ENCODE measurements at regions not wholly inside any gene's neighbourhood (a gene's known extent, or its start where the extent isn't known, plus 50 kb on each side); places are given as distances from the start of the nearest gene placed in this dataset.
A peak's percentile ranks its signal among the peaks of the same experiment; 100 is the strongest.
"Not testable (repeated sequence)": the region's sequence is repeated elsewhere in the genome, so short reads cannot be mapped to it uniquely, and the experiment has no call there.

- Histone ChIP-seq H3K4me3 (ENCODE audit: extremely low read depth, insufficient read depth, low read length, poor library complexity, severe bottlenecking) (no peak overlapping the region), H3K36me3 (ENCODE audit: control insufficient read depth, insufficient read depth, low read length) (no peaks in the 10 kb centered on the region), H3K4me1 (ENCODE audit: control insufficient read depth, insufficient read depth, low read length, poor library complexity, severe bottlenecking) (peaks cover 22% of the 10 kb centered on the region), H3K27ac (ENCODE audit: low read depth, low read length, severe bottlenecking) (no peak overlapping the region), H3K9me3 (ENCODE audit: control insufficient read depth, low read length) (no peaks in the 10 kb centered on the region)
- 95 to 97% methylated on average over 12 of the region's 12 CpGs for WGBS, 2 experiments (ENCODE audit: insufficient coverage in 2 of 2)
Measured at GRCh38 chr7:155231941-155232340, 65.7 kb upstream of the INSIG1 start.

DNA sequence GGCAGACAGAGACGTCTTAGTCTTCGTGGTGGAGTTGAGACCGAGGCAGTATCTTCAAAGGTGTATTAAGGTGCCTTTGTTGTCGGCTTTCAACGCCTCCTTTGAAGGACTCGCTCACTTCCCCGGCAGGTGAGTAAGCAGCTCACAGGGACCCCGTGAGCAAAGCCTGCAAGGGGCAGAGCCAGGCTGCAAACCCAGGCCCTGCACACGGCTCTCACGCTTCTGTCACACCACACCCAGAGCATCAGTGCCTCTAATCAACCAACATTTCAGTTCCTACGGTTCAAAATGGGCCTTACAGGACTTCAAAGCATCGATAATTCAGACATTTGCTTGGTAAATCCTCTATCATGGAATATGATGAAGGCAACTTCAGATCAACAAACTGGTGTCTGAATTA, 64.8 kb upstream of the INSIG1 start:
- Histone ChIP-seq H3K4me1 (ENCODE audit: control insufficient read depth, insufficient read depth, low read length, poor library complexity, severe bottlenecking) (peaks cover 12% of the 10 kb centered on the region), H3K27ac (ENCODE audit: low read depth, low read length, severe bottlenecking) (no peak overlapping the region), H3K9me3 (ENCODE audit: control insufficient read depth, low read length) (no peaks in the 10 kb centered on the region), H3K4me3 (ENCODE audit: extremely low read depth, insufficient read depth, low read length, poor library complexity, severe bottlenecking) (no peak overlapping the region), H3K36me3 (ENCODE audit: control insufficient read depth, insufficient read depth, low read length) (no peaks in the 10 kb centered on the region)
- WGBS, 2 experiments (ENCODE audit: insufficient coverage in 2 of 2): 90 to 96% methylated on average over 12 of the region's 12 CpGs

GRCh38 chr7:155233311-155234157, 64.1 kb upstream of the INSIG1 start:
- H3K9me3 ChIP-seq (ENCODE audit: control insufficient read depth, low read length): no peaks in the 10 kb centered on the region
- H3K36me3 ChIP-seq (ENCODE audit: control insufficient read depth, insufficient read depth, low read length): no peaks in the 10 kb centered on the region
- WGBS, 2 experiments (ENCODE audit: insufficient coverage in 2 of 2): 84 to 92% methylated on average over 22 of the region's 28 CpGs
- H3K4me1 ChIP-seq (ENCODE audit: control insufficient read depth, insufficient read depth, low read length, poor library complexity, severe bottlenecking): peaks cover 6% of the 10 kb centered on the region
- peak overlapping the region; percentile 71 for H3K27ac ChIP-seq (ENCODE audit: low read depth, low read length, severe bottlenecking)
- no peak overlapping the region for H3K4me3 ChIP-seq (ENCODE audit: extremely low read depth, insufficient read depth, low read length, poor library complexity, severe bottlenecking)

DNA sequence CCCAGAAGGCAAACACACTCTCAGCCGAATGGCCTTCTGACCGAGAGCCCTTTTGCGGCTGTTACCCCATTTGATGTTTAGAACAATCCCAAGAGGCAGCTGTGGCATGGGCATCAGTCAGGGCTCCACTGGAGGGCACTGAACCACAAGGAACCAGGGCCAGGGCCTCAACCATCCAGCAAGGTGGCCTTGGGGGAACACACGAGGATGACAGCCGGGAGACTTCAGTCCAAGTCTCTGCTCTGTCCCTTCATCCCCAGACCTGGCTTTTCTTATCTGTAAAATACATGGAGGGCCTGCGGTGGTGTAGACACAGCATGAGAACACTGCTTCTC, 63.6 kb upstream of the INSIG1 start:
- Histone ChIP-seq H3K9me3 (ENCODE audit: control insufficient read depth, low read length) (no peaks in the 10 kb centered on the region), H3K4me1 (ENCODE audit: control insufficient read depth, insufficient read depth, low read length, poor library complexity, severe bottlenecking) (peaks cover 5% of the 10 kb centered on the region), H3K27ac (ENCODE audit: low read depth, low read length, severe bottlenecking) (no peak overlapping the region), H3K36me3 (ENCODE audit: control insufficient read depth, insufficient read depth, low read length) (no peaks in the 10 kb centered on the region), H3K4me3 (ENCODE audit: extremely low read depth, insufficient read depth, low read length, poor library complexity, severe bottlenecking) (no peak overlapping the region)
- 92 to 94% methylated on average over 6 of the region's 6 CpGs for WGBS, 2 experiments (ENCODE audit: insufficient coverage in 2 of 2)

DNA sequence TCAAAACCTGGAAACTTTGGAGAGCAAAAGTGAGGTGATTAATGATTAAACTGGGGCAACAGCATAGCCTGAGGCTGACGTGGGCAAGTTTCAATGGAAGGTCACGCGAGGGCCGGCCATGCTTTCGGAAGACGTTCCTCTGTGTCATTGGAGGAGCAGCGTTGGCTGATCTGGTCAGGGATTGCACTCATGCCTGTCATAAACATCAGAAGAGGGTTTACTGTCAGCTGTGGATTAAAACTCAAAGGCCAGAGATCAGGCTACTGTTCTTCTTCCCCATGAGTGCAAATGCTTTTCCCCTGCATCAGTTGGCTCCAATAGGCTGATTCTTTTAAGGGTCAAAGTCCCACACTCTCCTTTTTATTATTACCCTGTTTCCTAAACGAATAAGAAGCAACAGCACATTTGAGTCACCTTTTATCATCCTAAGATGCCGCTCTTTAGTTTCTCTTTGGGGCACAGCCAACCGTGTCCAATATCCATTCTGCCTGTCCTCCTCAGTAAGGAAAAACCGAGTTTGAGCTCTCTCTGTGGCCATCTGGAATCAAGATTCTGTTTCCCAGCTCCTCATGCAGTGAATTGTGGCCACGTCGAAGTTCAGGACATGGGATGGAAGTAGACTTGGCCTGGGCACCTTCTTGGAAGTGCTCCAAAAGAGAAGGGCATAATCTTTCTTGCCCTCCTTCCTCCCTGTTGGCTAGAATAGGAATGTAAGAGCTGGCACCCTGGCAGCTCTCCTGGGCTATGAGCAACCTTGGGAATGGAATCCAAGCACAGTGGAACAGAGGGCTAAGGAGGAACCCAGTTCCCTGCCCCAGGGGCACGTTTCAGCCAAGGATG, 62.5 kb upstream of the INSIG1 start:
- Histone ChIP-seq H3K27ac (ENCODE audit: low read depth, low read length, severe bottlenecking) (no peak overlapping the region), H3K36me3 (ENCODE audit: control insufficient read depth, insufficient read depth, low read length) (no peaks in the 10 kb centered on the region), H3K9me3 (ENCODE audit: control insufficient read depth, low read length) (no peaks in the 10 kb centered on the region), H3K4me3 (ENCODE audit: extremely low read depth, insufficient read depth, low read length, poor library complexity, severe bottlenecking) (no peak overlapping the region), H3K4me1 (ENCODE audit: control insufficient read depth, insufficient read depth, low read length, poor library complexity, severe bottlenecking) (peaks cover 5% of the 10 kb centered on the region)
- 88 to 89% methylated on average over 13 of the region's 14 CpGs for WGBS, 2 experiments (ENCODE audit: insufficient coverage in 2 of 2)

DNA sequence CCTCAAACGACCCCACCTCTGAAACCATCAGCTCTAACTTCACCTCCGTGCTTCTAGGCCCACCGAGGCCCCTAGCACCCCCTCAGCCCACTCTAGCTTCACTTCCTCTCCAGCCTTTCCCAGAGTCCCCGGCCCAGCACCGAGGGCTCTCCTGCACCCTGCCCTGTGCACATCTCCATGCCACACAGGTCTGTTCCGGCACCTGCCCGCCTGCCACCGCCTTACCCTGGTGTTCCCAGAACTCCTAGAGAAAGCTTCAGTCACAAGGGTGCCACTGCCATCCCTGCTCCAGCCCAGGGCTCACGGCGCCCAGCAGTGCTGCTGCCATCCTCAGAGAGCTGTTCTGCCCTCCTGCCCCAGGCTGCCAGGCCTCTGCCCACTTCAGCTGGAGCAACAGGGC, 61.3 kb upstream of the INSIG1 start:
- Histone ChIP-seq H3K9me3 (ENCODE audit: control insufficient read depth, low read length) (no peaks in the 10 kb centered on the region), H3K4me1 (ENCODE audit: control insufficient read depth, insufficient read depth, low read length, poor library complexity, severe bottlenecking) (peaks cover 5% of the 10 kb centered on the region), H3K4me3 (ENCODE audit: extremely low read depth, insufficient read depth, low read length, poor library complexity, severe bottlenecking) (no peak overlapping the region), H3K36me3 (ENCODE audit: control insufficient read depth, insufficient read depth, low read length) (no peaks in the 10 kb centered on the region), H3K27ac (ENCODE audit: low read depth, low read length, severe bottlenecking) (no peak overlapping the region)
- 88 to 92% methylated on average over 9 of the region's 10 CpGs for WGBS, 2 experiments (ENCODE audit: insufficient coverage in 2 of 2)

GRCh38 chr7:155237297-155237696, 60.4 kb upstream of the INSIG1 start:
- no peak overlapping the region for H3K4me3 ChIP-seq (ENCODE audit: extremely low read depth, insufficient read depth, low read length, poor library complexity, severe bottlenecking)
- no peak overlapping the region for H3K27ac ChIP-seq (ENCODE audit: low read depth, low read length, severe bottlenecking)
- no peaks in the 10 kb centered on the region for H3K9me3 ChIP-seq (ENCODE audit: control insufficient read depth, low read length)
- peaks cover 5% of the 10 kb centered on the region for H3K4me1 ChIP-seq (ENCODE audit: control insufficient read depth, insufficient read depth, low read length, poor library complexity, severe bottlenecking)
- 84 to 88% methylated on average over 6 of the region's 6 CpGs for WGBS, 2 experiments (ENCODE audit: insufficient coverage in 2 of 2)
- H3K36me3 ChIP-seq (ENCODE audit: control insufficient read depth, insufficient read depth, low read length): no peaks in the 10 kb centered on the region

- WGBS, 2 experiments (ENCODE audit: insufficient coverage in 2 of 2): 93 to 94% methylated on average over 4 to 5 of the region's 5 CpGs
- Histone ChIP-seq H3K36me3 (ENCODE audit: control insufficient read depth, insufficient read depth, low read length) (no peaks in the 10 kb centered on the region), H3K9me3 (ENCODE audit: control insufficient read depth, low read length) (no peaks in the 10 kb centered on the region), H3K4me3 (ENCODE audit: extremely low read depth, insufficient read depth, low read length, poor library complexity, severe bottlenecking) (no peak overlapping the region), H3K4me1 (ENCODE audit: control insufficient read depth, insufficient read depth, low read length, poor library complexity, severe bottlenecking) (peaks cover 5% of the 10 kb centered on the region), H3K27ac (ENCODE audit: low read depth, low read length, severe bottlenecking) (no peak overlapping the region)
Measured at GRCh38 chr7:155237730-155238129, 59.9 kb upstream of the INSIG1 start.

DNA sequence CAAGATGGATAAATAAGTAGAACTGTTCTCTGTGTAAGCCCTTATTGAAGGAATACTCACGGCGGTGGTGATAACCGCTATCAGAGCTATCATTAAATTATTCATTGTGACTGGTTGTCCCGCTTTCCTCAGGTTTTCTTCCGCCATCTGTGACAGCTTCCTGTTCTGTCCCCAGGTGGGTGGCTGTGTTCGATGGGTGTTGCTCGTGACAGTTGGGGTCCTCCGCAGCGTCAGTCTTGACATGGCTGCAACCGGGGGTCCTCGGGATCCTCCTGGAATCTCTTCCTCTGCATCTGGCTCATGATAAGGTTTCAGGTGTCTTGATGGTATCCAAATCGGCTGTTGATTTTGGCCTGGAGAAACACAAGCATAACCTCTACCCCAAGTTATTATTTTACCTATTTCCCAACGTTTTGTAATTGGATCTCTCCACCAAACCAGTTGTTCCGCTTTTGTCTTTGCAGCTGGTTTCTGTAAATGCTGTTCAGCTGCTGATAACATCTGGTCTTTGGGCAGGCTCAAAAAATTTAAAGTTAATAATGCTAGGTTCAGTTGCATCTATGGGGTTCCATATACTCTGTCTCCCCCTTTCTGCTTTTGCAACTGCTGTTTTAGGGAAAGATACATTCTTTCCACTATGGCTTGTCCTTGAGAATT, 58.1 kb upstream of the INSIG1 start:
- not testable (repeated sequence) for H3K36me3 ChIP-seq (ENCODE audit: control insufficient read depth, insufficient read depth, low read length); H3K4me3 ChIP-seq (ENCODE audit: extremely low read depth, insufficient read depth, low read length, poor library complexity, severe bottlenecking); H3K4me1 ChIP-seq (ENCODE audit: control insufficient read depth, insufficient read depth, low read length, poor library complexity, severe bottlenecking); H3K27ac ChIP-seq (ENCODE audit: low read depth, low read length, severe bottlenecking); H3K9me3 ChIP-seq (ENCODE audit: control insufficient read depth, low read length)
- WGBS, 2 experiments (ENCODE audit: insufficient coverage in 2 of 2): 88 to 97% methylated on average over 6 to 13 of the region's 14 CpGs

DNA sequence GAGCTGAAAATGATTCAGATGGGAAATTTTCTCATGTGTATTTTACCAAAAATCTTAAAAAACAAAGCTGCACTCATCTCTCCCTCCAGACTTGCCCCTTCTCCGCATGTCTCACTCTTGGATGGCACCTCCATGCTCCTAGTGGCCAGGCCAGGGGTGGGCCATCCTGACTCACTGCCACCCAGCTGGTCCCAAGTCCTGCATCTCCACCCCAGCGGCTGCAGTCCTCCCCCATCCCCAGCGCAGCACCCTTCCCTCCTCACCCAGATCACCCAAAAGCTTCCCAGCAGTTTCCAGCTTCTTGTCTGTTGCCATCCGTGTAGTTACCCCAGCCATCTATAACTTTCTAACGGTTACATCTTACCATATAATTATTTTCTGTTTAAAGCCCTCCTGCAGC, 53.0 kb upstream of the INSIG1 start:
- Histone ChIP-seq H3K4me1 (ENCODE audit: control insufficient read depth, insufficient read depth, low read length, poor library complexity, severe bottlenecking) (no peaks in the 10 kb centered on the region), H3K27ac (ENCODE audit: low read depth, low read length, severe bottlenecking) (no peak overlapping the region), H3K9me3 (ENCODE audit: control insufficient read depth, low read length) (peaks cover 3% of the 10 kb centered on the region), H3K36me3 (ENCODE audit: control insufficient read depth, insufficient read depth, low read length) (no peaks in the 10 kb centered on the region), H3K4me3 (ENCODE audit: extremely low read depth, insufficient read depth, low read length, poor library complexity, severe bottlenecking) (no peak overlapping the region)
- 84 to 92% methylated on average over 5 of the region's 5 CpGs for WGBS, 2 experiments (ENCODE audit: insufficient coverage in 2 of 2)
